ENCODE measurements at regions not wholly inside any gene's neighbourhood (a gene's known extent, or its start where the extent isn't known, plus 50 kb on each side); places are given as distances from the start of the nearest gene placed in this dataset.

DNA sequence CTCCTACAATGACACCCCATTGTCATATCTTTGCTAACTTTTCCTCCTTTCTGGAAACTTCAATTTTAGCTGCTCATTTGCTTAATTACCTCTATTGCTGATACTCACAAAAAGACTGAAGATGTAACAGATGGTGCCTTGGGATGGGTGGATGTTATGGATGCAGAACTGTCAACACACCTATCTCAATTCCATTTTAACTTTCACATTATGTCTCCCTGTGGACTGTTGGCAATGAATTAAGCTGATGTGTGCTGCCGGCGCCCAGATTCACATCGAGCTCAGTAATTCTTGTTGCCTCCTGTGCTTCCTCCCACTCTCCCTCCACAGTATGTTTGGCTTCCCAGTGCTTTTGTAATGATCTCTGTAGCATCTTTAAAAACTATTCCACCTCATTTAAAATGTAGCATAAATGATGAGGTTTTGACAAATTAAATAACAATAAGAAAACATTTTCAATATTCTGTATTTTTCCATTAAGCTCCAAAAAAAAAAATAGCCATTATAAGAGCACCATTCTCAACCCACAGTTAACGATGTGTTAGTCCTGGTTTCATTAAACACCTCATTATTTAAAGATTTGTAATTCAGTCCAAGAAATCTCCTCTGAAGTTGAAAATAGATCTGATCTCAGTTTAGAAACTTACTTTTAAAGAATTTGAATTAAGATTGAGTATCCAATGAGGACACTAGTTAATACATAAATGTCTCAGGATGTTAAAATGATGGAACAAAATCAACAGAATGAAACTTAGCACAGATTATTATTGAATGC lies 99.9 kb upstream of the FAM216B start:
- no peak overlapping the region for H3K4me3 ChIP-seq (ENCODE audit: low read depth, low read length)
- TF ChIP-seq, protein P1, sequence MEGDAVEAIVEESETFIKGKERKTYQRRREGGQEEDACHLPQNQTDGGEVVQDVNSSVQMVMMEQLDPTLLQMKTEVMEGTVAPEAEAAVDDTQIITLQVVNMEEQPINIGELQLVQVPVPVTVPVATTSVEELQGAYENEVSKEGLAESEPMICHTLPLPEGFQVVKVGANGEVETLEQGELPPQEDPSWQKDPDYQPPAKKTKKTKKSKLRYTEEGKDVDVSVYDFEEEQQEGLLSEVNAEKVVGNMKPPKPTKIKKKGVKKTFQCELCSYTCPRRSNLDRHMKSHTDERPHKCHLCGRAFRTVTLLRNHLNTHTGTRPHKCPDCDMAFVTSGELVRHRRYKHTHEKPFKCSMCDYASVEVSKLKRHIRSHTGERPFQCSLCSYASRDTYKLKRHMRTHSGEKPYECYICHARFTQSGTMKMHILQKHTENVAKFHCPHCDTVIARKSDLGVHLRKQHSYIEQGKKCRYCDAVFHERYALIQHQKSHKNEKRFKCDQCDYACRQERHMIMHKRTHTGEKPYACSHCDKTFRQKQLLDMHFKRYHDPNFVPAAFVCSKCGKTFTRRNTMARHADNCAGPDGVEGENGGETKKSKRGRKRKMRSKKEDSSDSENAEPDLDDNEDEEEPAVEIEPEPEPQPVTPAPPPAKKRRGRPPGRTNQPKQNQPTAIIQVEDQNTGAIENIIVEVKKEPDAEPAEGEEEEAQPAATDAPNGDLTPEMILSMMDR (IDR thresholded peaks at IDR 0.05; ENCODE audit: low read depth, low read length, missing control alignments): no peak
- in situ Hi-C loops (cut with HindIII; ENCODE audit: low sequenced_read_pairs): no loop called here
- DNase-seq (ENCODE audit: low read depth): no peak

DNA sequence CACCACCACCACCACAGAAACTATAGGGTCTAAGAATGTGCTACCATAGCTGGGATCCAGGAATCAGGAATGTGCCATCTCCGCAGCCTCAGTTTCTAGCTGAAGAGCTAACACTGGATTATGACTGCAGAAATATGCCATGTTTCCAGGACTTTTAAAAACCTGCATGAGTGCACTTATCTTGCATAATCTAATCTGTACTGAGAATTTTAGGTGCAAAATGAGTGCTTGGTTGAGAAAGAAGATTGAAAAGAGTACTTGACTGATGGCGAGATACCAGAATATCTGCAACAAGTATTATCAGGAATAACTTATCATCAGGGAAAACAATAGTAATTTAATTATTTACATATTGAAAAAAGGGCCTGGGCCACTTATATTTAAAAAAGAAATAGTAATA lies 97.2 kb upstream of the FAM216B start:
- no peak overlapping the region for H3K4me3 ChIP-seq (ENCODE audit: low read depth, low read length)
- DNase-seq (ENCODE audit: low read depth): no peak
- in situ Hi-C loops (cut with HindIII; ENCODE audit: low sequenced_read_pairs): no loop called here
- TF ChIP-seq, protein P1 (IDR thresholded peaks at IDR 0.05; ENCODE audit: low read depth, low read length, missing control alignments): no peak

DNA sequence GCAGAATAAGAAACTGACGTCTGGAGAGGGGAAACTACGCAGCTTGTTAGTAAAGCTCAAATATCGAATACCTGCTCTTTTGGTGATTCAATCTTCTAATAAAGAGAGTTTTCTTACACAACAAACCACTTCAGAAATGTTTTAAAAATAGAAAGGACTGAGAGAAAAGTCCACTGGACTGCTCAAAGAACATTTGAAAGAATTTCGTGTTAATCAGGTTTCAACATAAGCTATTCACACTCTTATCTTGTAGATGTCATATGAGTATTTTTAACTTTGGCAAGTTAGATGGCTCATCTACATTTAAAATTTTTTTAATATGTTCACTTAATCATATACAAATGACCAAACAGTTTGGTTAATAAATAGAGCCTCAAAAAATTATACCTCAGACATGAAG lies 95.6 kb upstream of the FAM216B start:
- in situ Hi-C loops (cut with HindIII; ENCODE audit: low sequenced_read_pairs): no loop called here
- DNase-seq (ENCODE audit: low read depth): no peak
- TF ChIP-seq, protein P1 (IDR thresholded peaks at IDR 0.05; ENCODE audit: low read depth, low read length, missing control alignments): no peak
- H3K4me3 ChIP-seq (ENCODE audit: low read depth, low read length): no peak overlapping the region

DNA sequence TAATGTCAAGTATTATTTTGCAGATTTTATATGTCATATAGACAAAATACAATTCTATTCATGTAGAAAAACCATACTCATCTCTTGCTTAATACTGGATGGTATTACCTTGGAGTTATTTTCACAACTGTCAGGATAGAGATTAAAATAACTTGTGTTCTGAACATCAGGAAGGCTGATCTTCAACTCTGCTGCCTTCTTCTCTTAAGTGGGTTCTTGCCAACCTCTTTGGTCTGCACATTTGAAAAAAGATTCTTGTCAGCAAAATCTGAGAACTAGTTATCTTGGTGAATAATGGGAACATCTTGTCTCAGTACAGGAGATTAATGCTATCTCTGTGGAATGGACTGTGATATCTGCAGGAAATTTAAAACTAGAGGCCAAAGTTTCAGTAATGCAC lies 95.2 kb upstream of the FAM216B start:
- H3K4me3 ChIP-seq (ENCODE audit: low read depth, low read length): no peak overlapping the region
- DNase-seq (ENCODE audit: low read depth): no peak
- TF ChIP-seq, protein P1 (IDR thresholded peaks at IDR 0.05; ENCODE audit: low read depth, low read length, missing control alignments): no peak
- in situ Hi-C loops (cut with HindIII; ENCODE audit: low sequenced_read_pairs): no loop called here

DNA sequence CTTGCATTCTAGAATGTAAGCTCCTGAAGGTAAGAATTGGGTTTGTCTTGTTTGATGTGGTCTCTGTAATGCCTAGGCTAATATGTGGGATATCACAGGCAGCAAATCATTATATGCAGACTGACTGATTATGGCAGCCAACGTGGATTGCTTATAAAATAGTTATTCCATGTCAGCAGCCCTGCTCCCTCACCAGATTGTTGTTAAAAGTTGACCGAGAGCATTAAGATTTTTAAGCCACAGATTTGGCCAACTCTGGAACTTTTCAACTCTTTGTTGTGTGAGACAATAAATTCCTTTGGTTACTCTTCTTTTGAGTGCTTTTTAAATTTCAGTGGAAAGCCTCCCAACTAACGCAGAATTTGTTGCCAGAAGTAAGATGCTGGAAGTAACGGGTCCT lies 92.6 kb upstream of the FAM216B start:
- TF ChIP-seq, protein P1 (IDR thresholded peaks at IDR 0.05; ENCODE audit: low read depth, low read length, missing control alignments): no peak
- DNase-seq (ENCODE audit: low read depth): no peak
- H3K4me3 ChIP-seq (ENCODE audit: low read depth, low read length): no peak overlapping the region
- in situ Hi-C loops (cut with HindIII; ENCODE audit: low sequenced_read_pairs): no loop called here

DNA sequence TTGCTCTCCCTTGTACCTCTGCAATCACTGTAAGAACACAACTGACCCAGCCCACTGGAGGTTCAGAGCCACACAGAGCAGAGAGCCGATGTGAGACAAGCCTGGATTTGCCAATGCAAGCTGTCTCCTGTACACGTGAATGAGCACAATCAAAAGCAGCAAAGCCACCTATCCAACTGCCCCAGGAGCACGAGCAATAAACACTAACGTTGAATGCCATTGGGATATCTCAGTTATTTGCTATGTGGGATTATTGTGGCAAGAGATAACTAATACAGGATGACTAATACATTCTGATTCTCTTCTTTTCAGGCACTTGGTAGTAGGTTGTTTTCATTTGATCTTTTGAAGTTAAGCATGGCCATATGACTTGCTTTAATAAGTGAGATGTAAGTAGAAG lies 85.2 kb upstream of the FAM216B start:
- in situ Hi-C loops (cut with HindIII; ENCODE audit: low sequenced_read_pairs): no loop called here
- no peak overlapping the region for H3K4me3 ChIP-seq (ENCODE audit: low read depth, low read length)
- DNase-seq (ENCODE audit: low read depth): peak; percentile 36
- TF ChIP-seq, protein P1 (IDR thresholded peaks at IDR 0.05; ENCODE audit: low read depth, low read length, missing control alignments): no peak
